ENCODE measurements at regions not wholly inside any gene's neighbourhood (a gene's known extent, or its start where the extent isn't known, plus 50 kb on each side); places are given as distances from the start of the nearest gene placed in this dataset.

GRCh38 chr13:104875038-104875754 is 1660.3 kb downstream of the EFNB2 start:
- TF ChIP-seq CTCF (conservative IDR thresholded peaks at IDR 0.05 in 1 of 2, IDR thresholded peaks at IDR 0.05 in 1 of 2; ENCODE audit: low read depth in 1 of 2, low read length in 2 of 2) (no peak), EZH2 (IDR thresholded peaks at IDR 0.05; ENCODE audit: low read length, missing control alignments) (no peak)
